Caco-2 (cell line): ENCODE measurements at regions not wholly inside any gene's neighbourhood (a gene's known extent, or its start where the extent isn't known, plus 50 kb on each side); places are given as distances from the start of the nearest gene placed in this dataset.

Source experiments
- BruUV-seq: library from RNA; stranded (reverse); fragments of 400-500 nt; replicated peaks from 2 replicates; lab custom pipeline; 2021; lab: Mats Ljungman, UMichigan
- CTCF ChIA-PET: fragments of 300-600 bp; sonication (Branson Sonifier 250); formaldehyde crosslinking; loops from one replicate; lab custom pipeline; 2022; ENCODE audit warnings: antibody characterized with exemption; lab: Charles Lee
- POLR2A ChIA-PET: fragments of 300-600 bp; sonication (Branson Sonifier 250); formaldehyde crosslinking; loops from one replicate; lab custom pipeline; 2022; ENCODE audit warnings: antibody characterized with exemption; lab: Charles Lee
- DNase-seq, 2 experiments: peaks; one replicate each; pipeline versions ENCODE4 v3.0.0 to v3.0.0-alpha.2; 2020 to 2022
- H3K27me3 ChIP-seq: replicated peaks from 2 replicates; pipeline ENCODE4 v1.6.0; 2011; ENCODE audit warnings: low read length; ENCODE audit not compliant: control insufficient read depth, insufficient read depth
- H3K36me3 ChIP-seq: 2 replicates; pipeline ENCODE4 v1.5.1; 2011; ENCODE audit warnings: low read length; ENCODE audit not compliant: control insufficient read depth, insufficient read depth
- H3K4me1 ChIP-seq: fragments of 250-450 bp; sonication (Bioruptor Pico); 2 replicates; pipeline ENCODE4 v1.5.1; 2020; ENCODE audit warnings: mild to moderate bottlenecking
- H3K4me3 ChIP-seq: 2 replicates; pipeline ENCODE4 v1.5.1; 2011; ENCODE audit warnings: low read depth, mild to moderate bottlenecking, control low read depth, low read length
- H3K9me3 ChIP-seq: fragments of 250-450 bp; sonication (Bioruptor Pico); 2 replicates; pipeline ENCODE4 v1.5.1; 2020; ENCODE audit warnings: mild to moderate bottlenecking, moderate library complexity
- H3K27ac Mint-ChIP-seq: one replicate; pipeline ENCODE4 v1.8.0; 2022; ENCODE audit warnings: mixed read lengths; ENCODE audit not compliant: unreplicated experiment
- H3K27me3 Mint-ChIP-seq: one replicate; pipeline ENCODE4 v1.8.0; 2022; ENCODE audit warnings: mixed read lengths; ENCODE audit not compliant: insufficient read depth, unreplicated experiment
- H3K36me3 Mint-ChIP-seq: one replicate; pipeline ENCODE4 v1.8.0; 2022; ENCODE audit warnings: mild to moderate bottlenecking, mixed read lengths; ENCODE audit not compliant: insufficient read depth, unreplicated experiment
- H3K4me1 Mint-ChIP-seq: one replicate; pipeline ENCODE4 v1.8.0; 2022; ENCODE audit warnings: low read depth, mixed read lengths; ENCODE audit not compliant: unreplicated experiment
- H3K4me3 Mint-ChIP-seq: one replicate; pipeline ENCODE4 v1.8.0; 2022; ENCODE audit warnings: mild to moderate bottlenecking, moderate library complexity, mixed read lengths; ENCODE audit not compliant: unreplicated experiment
- H3K9me3 Mint-ChIP-seq: one replicate; pipeline ENCODE4 v1.8.0; 2022; ENCODE audit warnings: mixed read lengths; ENCODE audit not compliant: unreplicated experiment
- CTCF ChIP-seq, 2 experiments: fragments of 200-600 bp in 1 of 2; IDR thresholded peaks; 1 replicate in 1 of 2; 2 replicates in 1 of 2; pipeline versions ENCODE4 v1.5.1 to v1.8.0; 2011 to 2022; ENCODE audit warnings: antibody characterized with exemption in 1 of 2, control low read depth in 1 of 2, inconsistent platforms in 1 of 2, low read depth in 1 of 2, low read length in 1 of 2, mild to moderate bottlenecking in 1 of 2, moderate library complexity in 1 of 2; ENCODE audit not compliant: insufficient read depth in 1 of 2, severe bottlenecking in 1 of 2, unreplicated experiment in 1 of 2
- intact Hi-C: fragments of 100-400 bp; cut with micrococcal nuclease; formaldehyde crosslinking; loops from one replicate; pipeline ENCODE4 v1.10.0; 2022; ENCODE audit not compliant: unreplicated experiment

- no peaks in the 10 kb centered on the region for H3K36me3 ChIP-seq
- Mint-ChIP-seq H3K27me3 (no peaks in the 10 kb centered on the region), H3K36me3 (no peaks in the 10 kb centered on the region), H3K4me3 (no peak overlapping the region), H3K27ac (no peak overlapping the region), H3K4me1 (no peaks in the 10 kb centered on the region), H3K9me3 (no peaks in the 10 kb centered on the region)
- CTCF ChIA-PET: interaction anchor here (0.6 kb wide), 1 partner anchor 209 kb away, joined by 3 read pairs; no protein-coding TSS in a partner anchor
- no peaks in the 10 kb centered on the region for H3K27me3 ChIP-seq
- H3K9me3 ChIP-seq: 0 out of 2 replicates have a peak, but pooled peaks cover 5% of the 10 kb centered on the region
- H3K4me1 ChIP-seq: no peaks in the 10 kb centered on the region
- POLR2A ChIA-PET: no interaction called here
- no peak for TF ChIP-seq CTCF (IDR thresholded peaks at IDR 0.05; ENCODE audit: insufficient read depth in 1 of 2, low read depth in 1 of 2, low read length in 1 of 2, severe bottlenecking in 1 of 2, unreplicated experiment in 1 of 2)
- DNase-seq: no peak
- BruUV-seq: no TSS peak
- intact Hi-C loops: no loop called here
- H3K4me3 ChIP-seq: no peak overlapping the region
Measured at GRCh38 chr7:17472518-17472917, 174.1 kb downstream of the AHR start.

- Mint-ChIP-seq H3K4me3 (no peak overlapping the region), H3K4me1 (no peaks in the 10 kb centered on the region), H3K27me3 (no peaks in the 10 kb centered on the region), H3K27ac (no peak overlapping the region), H3K36me3 (no peaks in the 10 kb centered on the region), H3K9me3 (no peaks in the 10 kb centered on the region)
- Histone ChIP-seq H3K4me1 (no peaks in the 10 kb centered on the region), H3K9me3 (0 out of 2 replicates have a peak, but pooled peaks cover 5% of the 10 kb centered on the region), H3K27me3 (no peaks in the 10 kb centered on the region), H3K36me3 (no peaks in the 10 kb centered on the region), H3K4me3 (no peak overlapping the region)
- no peak for DNase-seq
- ChIA-PET POLR2A (no interaction called here), CTCF (no interaction called here)
- TF ChIP-seq CTCF (IDR thresholded peaks at IDR 0.05; ENCODE audit: insufficient read depth in 1 of 2, low read depth in 1 of 2, low read length in 1 of 2, severe bottlenecking in 1 of 2, unreplicated experiment in 1 of 2): no peak
- intact Hi-C loops: no loop called here
- no TSS peak for BruUV-seq
Measured at GRCh38 chr7:17472939-17473338, 174.5 kb downstream of the AHR start.

- intact Hi-C loops: loop anchor here (1.0 kb wide), 1 partner anchor 171 kb away; no protein-coding TSS in a partner anchor
- H3K4me1 ChIP-seq: no peaks in the 10 kb centered on the region
- CTCF ChIA-PET: interaction anchor here (1.0 kb wide), 1 partner anchor 172 kb away, joined by 3 read pairs; no protein-coding TSS in a partner anchor
- Mint-ChIP-seq H3K27me3 (no peaks in the 10 kb centered on the region), H3K27ac (no peak overlapping the region), H3K4me1 (no peaks in the 10 kb centered on the region), H3K4me3 (no peak overlapping the region), H3K36me3 (no peaks in the 10 kb centered on the region), H3K9me3 (no peaks in the 10 kb centered on the region)
- no peaks in the 10 kb centered on the region for H3K36me3 ChIP-seq
- H3K27me3 ChIP-seq: no peaks in the 10 kb centered on the region
- peak in 1 of 2 experiments; percentile 28 for DNase-seq
- 0 out of 2 replicates have a peak, but pooled peaks cover 5% of the 10 kb centered on the region for H3K9me3 ChIP-seq
- no TSS peak for BruUV-seq
- TF ChIP-seq CTCF (IDR thresholded peaks at IDR 0.05; ENCODE audit: insufficient read depth in 1 of 2, low read depth in 1 of 2, low read length in 1 of 2, severe bottlenecking in 1 of 2, unreplicated experiment in 1 of 2): peak; percentile 31 to 32
- POLR2A ChIA-PET: no interaction called here
- H3K4me3 ChIP-seq: no peak overlapping the region
Measured at GRCh38 chr7:17474724-17475344, 176.4 kb downstream of the AHR start.
